ENCODE measurements at regions not wholly inside any gene's neighbourhood (a gene's known extent, or its start where the extent isn't known, plus 50 kb on each side); places are given as distances from the start of the nearest gene placed in this dataset.
A peak's percentile ranks its signal among the peaks of the same experiment; 100 is the strongest.
"Not testable (repeated sequence)": the region's sequence is repeated elsewhere in the genome, so short reads cannot be mapped to it uniquely, and the experiment has no call there.

GRCh38 chr1:120542365-120542764, 127.5 kb downstream of the NBPF8 start:
- not testable (repeated sequence) for H3K4me3 ChIP-seq (replicated peaks; ENCODE audit: low read depth, low read length); DNase-seq (ENCODE audit: extremely low read depth, low read depth)

- not testable (repeated sequence) for H3K4me3 ChIP-seq (replicated peaks; ENCODE audit: low read depth, low read length); DNase-seq (ENCODE audit: extremely low read depth, low read depth)
Observed at GRCh38 chr1:120542940-120543339, 128.1 kb downstream of the NBPF8 start.

GRCh38 chr1:120544434-120544833, 129.6 kb downstream of the NBPF8 start:
- TF ChIP-seq CTCF (IDR thresholded peaks at IDR 0.05; ENCODE audit: low read depth, low read length, missing control alignments): peak; percentile 30
- DNase-seq (ENCODE audit: extremely low read depth, low read depth); H3K4me3 ChIP-seq (replicated peaks; ENCODE audit: low read depth, low read length): not testable (repeated sequence)

GRCh38 chr1:120550335-120550734, 135.5 kb downstream of the NBPF8 start:
- DNase-seq (ENCODE audit: extremely low read depth, low read depth); H3K4me3 ChIP-seq (replicated peaks; ENCODE audit: low read depth, low read length): not testable (repeated sequence)

- H3K4me3 ChIP-seq (replicated peaks; ENCODE audit: low read depth, low read length): not testable (repeated sequence)
Observed at GRCh38 chr1:120552190-120552589, 137.4 kb downstream of the NBPF8 start.

GRCh38 chr1:120557605-120558302, 142.9 kb downstream of the NBPF8 start:
- not testable (repeated sequence) for DNase-seq (ENCODE audit: extremely low read depth, low read depth)
- peak overlapping the region; percentile 52 for H3K4me3 ChIP-seq (replicated peaks; ENCODE audit: low read depth, low read length)

More at GRCh38 chr1:120552190-120552589, 137.4 kb downstream of the NBPF8 start:
- DNase-seq (ENCODE audit: extremely low read depth, low read depth): not testable (repeated sequence)

GRCh38 chr1:120558303-120559060, 143.6 kb downstream of the NBPF8 start:
- DNase-seq (ENCODE audit: extremely low read depth, low read depth): peak; percentile 11
- peak overlapping the region; percentile 52 for H3K4me3 ChIP-seq (replicated peaks; ENCODE audit: low read depth, low read length)

GRCh38 chr1:120561767-120562166, 146.9 kb downstream of the NBPF8 start:
- not testable (repeated sequence) for H3K4me3 ChIP-seq (replicated peaks; ENCODE audit: low read depth, low read length); DNase-seq (ENCODE audit: extremely low read depth, low read depth)

- H3K4me3 ChIP-seq (replicated peaks; ENCODE audit: low read depth, low read length); DNase-seq (ENCODE audit: extremely low read depth, low read depth): not testable (repeated sequence)
Observed at GRCh38 chr1:120565396-120565795, 150.6 kb downstream of the NBPF8 start.

- not testable (repeated sequence) for DNase-seq (ENCODE audit: extremely low read depth, low read depth); H3K4me3 ChIP-seq (replicated peaks; ENCODE audit: low read depth, low read length)
Observed at GRCh38 chr1:120567620-120568019, 152.8 kb downstream of the NBPF8 start.

GRCh38 chr1:120575201-120575600, 148.5 kb upstream of the NBPF26 start:
- not testable (repeated sequence) for H3K4me3 ChIP-seq (replicated peaks; ENCODE audit: low read depth, low read length); DNase-seq (ENCODE audit: extremely low read depth, low read depth)

- DNase-seq (ENCODE audit: extremely low read depth, low read depth); H3K4me3 ChIP-seq (replicated peaks; ENCODE audit: low read depth, low read length): not testable (repeated sequence)
Observed at GRCh38 chr1:120582135-120582534, 141.6 kb upstream of the NBPF26 start.

GRCh38 chr1:120586053-120586452, 137.7 kb upstream of the NBPF26 start:
- DNase-seq (ENCODE audit: extremely low read depth, low read depth); H3K4me3 ChIP-seq (replicated peaks; ENCODE audit: low read depth, low read length): not testable (repeated sequence)

GRCh38 chr1:120588811-120589210, 134.9 kb upstream of the NBPF26 start:
- not testable (repeated sequence) for DNase-seq (ENCODE audit: extremely low read depth, low read depth); H3K4me3 ChIP-seq (replicated peaks; ENCODE audit: low read depth, low read length)

GRCh38 chr1:120591774-120592173, 132.0 kb upstream of the NBPF26 start:
- not testable (repeated sequence) for H3K4me3 ChIP-seq (replicated peaks; ENCODE audit: low read depth, low read length); DNase-seq (ENCODE audit: extremely low read depth, low read depth)

- not testable (repeated sequence) for H3K4me3 ChIP-seq (replicated peaks; ENCODE audit: low read depth, low read length); DNase-seq (ENCODE audit: extremely low read depth, low read depth)
Observed at GRCh38 chr1:120592943-120593342, 130.8 kb upstream of the NBPF26 start.

- not testable (repeated sequence) for DNase-seq (ENCODE audit: extremely low read depth, low read depth); H3K4me3 ChIP-seq (replicated peaks; ENCODE audit: low read depth, low read length)
Observed at GRCh38 chr1:120593648-120594047, 130.1 kb upstream of the NBPF26 start.
